Kidney (tissue), 13 donors: ENCODE measurements at regions not wholly inside any gene's neighbourhood (a gene's known extent, or its start where the extent isn't known, plus 50 kb on each side); places are given as distances from the start of the nearest gene placed in this dataset.
"Not testable (repeated sequence)": the region's sequence is repeated elsewhere in the genome, so short reads cannot be mapped to it uniquely, and the experiment has no call there.

Experiments
- DNase-seq, 5 donors: peaks; one replicate each; pipeline ENCODE4 v3.0.0-alpha.2; 2013 to 2020
- FAIRE-seq: peaks from 2 replicates; lab custom pipeline; 2012; peaks lifted over from hg19 to GRCh38; lab: Jason Lieb, UNC
- H3K27ac ChIP-seq, 2 donors: one replicate each; pipeline ENCODE4 v1.7.0; 2013; ENCODE audit warnings: low read depth in 2 of 2, low read length in 2 of 2, inconsistent platforms in 1 of 2
- H3K27me3 ChIP-seq: one replicate; pipeline ENCODE4 v1.7.1; 2013; ENCODE audit warnings: low read length, inconsistent platforms; ENCODE audit not compliant: control insufficient read depth, insufficient read depth
- H3K36me3 ChIP-seq, 3 donors: one replicate each; pipeline versions ENCODE4 v1.7.0 to v1.7.1; 2013; ENCODE audit warnings: low read length in 3 of 3, control low read depth in 1 of 3, inconsistent platforms in 1 of 3; ENCODE audit not compliant: insufficient read depth in 3 of 3, control insufficient read depth in 2 of 3
- H3K4me1 ChIP-seq, 3 donors: one replicate each; pipeline versions ENCODE4 v1.7.0 to v1.7.1; 2013; ENCODE audit warnings: low read length in 3 of 3, inconsistent platforms in 1 of 3, low read depth in 1 of 3; ENCODE audit not compliant: control insufficient read depth in 2 of 3, insufficient read depth in 2 of 3
- H3K4me3 ChIP-seq, 3 donors: one replicate each; pipeline versions ENCODE4 v1.7.0 to v1.8.1; 2013; ENCODE audit warnings: low read length in 3 of 3, control low read depth in 1 of 3, inconsistent platforms in 1 of 3
- H3K9ac ChIP-seq, 3 donors: one replicate each; pipeline versions ENCODE4 v1.7.0 to v1.7.1; 2013; ENCODE audit warnings: low read length in 3 of 3, control low read depth in 1 of 3, inconsistent platforms in 1 of 3
- H3K9me3 ChIP-seq, 3 donors: one replicate each; pipeline versions ENCODE4 v1.7.0 to v1.7.1; 2013; ENCODE audit warnings: low read length in 3 of 3, control low read depth in 1 of 3, inconsistent platforms in 1 of 3; ENCODE audit not compliant: control insufficient read depth in 2 of 3, insufficient read depth in 1 of 3
- CTCF ChIP-seq: IDR thresholded peaks from 3 replicates; pipeline ENCODE4 v1.5.1; 2012; ENCODE audit warnings: mild to moderate bottlenecking, moderate library complexity, borderline replicate concordance; ENCODE audit not compliant: insufficient read depth; ENCODE audit errors: extremely low read depth
- intact Hi-C: fragments of 100-400 bp; cut with DNase I; formaldehyde crosslinking; loops from one replicate; pipeline ENCODE4 v1.11.1; 2022
- donor health status: control.
- donor health status: control.
- donor health status: control.
- donor health status: control.
- donor health status: control.
- donor health status: DM: yes; HTN: yes; CAD: no.
- donor health status: Normal renal cell carcinoma (clear cell type).

- FAIRE-seq (no peak), DNase-seq (no peak)
- no peaks in the 10 kb centered on the region for H3K27me3 ChIP-seq
- H3K4me1 ChIP-seq, result no peaks in the 10 kb centered on the region
- no peaks in the 10 kb centered on the region for H3K36me3 ChIP-seq
- no peak for TF ChIP-seq CTCF
- no peak overlapping the region for H3K9ac ChIP-seq
- intact Hi-C loops, result no loop called here
- no peaks in the 10 kb centered on the region for H3K9me3 ChIP-seq
- no peak overlapping the region for H3K4me3 ChIP-seq
- H3K27ac ChIP-seq, result no peak overlapping the region
These were observed 144.2 kb downstream of the PDCD6IP start for GRCh38 chr3:33942483-33943150.

- no peak for FAIRE-seq
- intact Hi-C loops, result no loop called here
- no peak for DNase-seq
- Histone ChIP-seq H3K9ac (no peak overlapping the region), H3K27me3 (no peaks in the 10 kb centered on the region), H3K27ac (no peak overlapping the region), H3K4me1 (no peaks in the 10 kb centered on the region), H3K9me3 (no peaks in the 10 kb centered on the region), H3K36me3 (no peaks in the 10 kb centered on the region), H3K4me3 (no peak overlapping the region)
- no peak for TF ChIP-seq CTCF
These were observed 144.8 kb downstream of the PDCD6IP start for GRCh38 chr3:33943277-33943676.

- H3K27me3 ChIP-seq, H3K4me1 ChIP-seq, DNase-seq, H3K4me3 ChIP-seq, H3K9me3 ChIP-seq, H3K36me3 ChIP-seq, H3K9ac ChIP-seq, intact Hi-C loops, H3K27ac ChIP-seq, FAIRE-seq: not testable (repeated sequence)
These were observed 148.2 kb downstream of the PDCD6IP start for GRCh38 chr3:33946612-33947011.

- H3K4me3 ChIP-seq, result no peak overlapping the region
- no peak for TF ChIP-seq CTCF
- no peaks in the 10 kb centered on the region for H3K27me3 ChIP-seq
- H3K36me3 ChIP-seq, result no peaks in the 10 kb centered on the region
- intact Hi-C loops, result no loop called here
- FAIRE-seq, result no peak
- no peak for DNase-seq
- H3K9ac ChIP-seq, result no peak overlapping the region
- H3K4me1 ChIP-seq, result no peaks in the 10 kb centered on the region
- no peak overlapping the region for H3K27ac ChIP-seq
- H3K9me3 ChIP-seq, result no peaks in the 10 kb centered on the region
These were observed 149.1 kb downstream of the PDCD6IP start for GRCh38 chr3:33947272-33948195.
